ENCODE measurements at regions not wholly inside any gene's neighbourhood (a gene's known extent, or its start where the extent isn't known, plus 50 kb on each side); places are given as distances from the start of the nearest gene placed in this dataset.

GRCh38 chr10:130778166-130778545 is 533.4 kb downstream of the TCERG1L start:
- no peak for DNase-seq (ENCODE audit: low spot score)
- intact Hi-C loops (cut with DNase I), result no loop called here

GRCh38 chr10:130780763-130781162 is 530.8 kb downstream of the TCERG1L start:
- intact Hi-C loops (cut with DNase I), result no loop called here
- DNase-seq (ENCODE audit: low spot score), result no peak

- intact Hi-C loops (cut with DNase I), result no loop called here
- no peak for DNase-seq (ENCODE audit: low spot score)
These were observed 530.3 kb downstream of the TCERG1L start for GRCh38 chr10:130781206-130781605.

GRCh38 chr10:130781623-130782022 is 529.9 kb downstream of the TCERG1L start:
- no peak for DNase-seq (ENCODE audit: low spot score)

GRCh38 chr10:130782467-130782866 is 529.1 kb downstream of the TCERG1L start:
- intact Hi-C loops (cut with DNase I), result no loop called here
- no peak for DNase-seq (ENCODE audit: low spot score)

More at GRCh38 chr10:130781623-130782022, 529.9 kb downstream of the TCERG1L start:
- intact Hi-C loops (cut with DNase I), result no loop called here

- DNase-seq (ENCODE audit: low spot score), result no peak
- intact Hi-C loops (cut with DNase I), result no loop called here
These were observed 527.2 kb downstream of the TCERG1L start for GRCh38 chr10:130784326-130784725.

GRCh38 chr10:130786365-130786966 is 525.1 kb downstream of the TCERG1L start:
- intact Hi-C loops (cut with DNase I), result no loop called here
- no peak for DNase-seq (ENCODE audit: low spot score)

- intact Hi-C loops (cut with DNase I), result no loop called here
- DNase-seq (ENCODE audit: low spot score), result no peak
These were observed 524.3 kb downstream of the TCERG1L start for GRCh38 chr10:130787243-130787642.

GRCh38 chr10:130787821-130788220 is 523.7 kb downstream of the TCERG1L start:
- intact Hi-C loops (cut with DNase I), result no loop called here
- DNase-seq (ENCODE audit: low spot score), result no peak

GRCh38 chr10:130790339-130790738 is 521.2 kb downstream of the TCERG1L start:
- intact Hi-C loops (cut with DNase I), result no loop called here
- DNase-seq (ENCODE audit: low spot score), result no peak

- intact Hi-C loops (cut with DNase I), result no loop called here
- DNase-seq (ENCODE audit: low spot score), result no peak
These were observed 519.2 kb downstream of the TCERG1L start for GRCh38 chr10:130792096-130792845.

GRCh38 chr10:130795819-130796218 is 515.7 kb downstream of the TCERG1L start:
- no peak for DNase-seq (ENCODE audit: low spot score)
- intact Hi-C loops (cut with DNase I), result no loop called here

GRCh38 chr10:130799532-130799931 is 512.0 kb downstream of the TCERG1L start:
- no peak for DNase-seq (ENCODE audit: low spot score)
- intact Hi-C loops (cut with DNase I), result no loop called here

- intact Hi-C loops (cut with DNase I), result no loop called here
- DNase-seq (ENCODE audit: low spot score), result no peak
These were observed 511.2 kb downstream of the TCERG1L start for GRCh38 chr10:130800281-130800680.

- peak; percentile 46 for DNase-seq (ENCODE audit: low spot score)
- intact Hi-C loops (cut with DNase I), result no loop called here
These were observed 510.2 kb downstream of the TCERG1L start for GRCh38 chr10:130801276-130801675.

GRCh38 chr10:130801784-130802183 is 509.7 kb downstream of the TCERG1L start:
- intact Hi-C loops (cut with DNase I), result no loop called here
- peak; percentile 63 for DNase-seq (ENCODE audit: low spot score)

- DNase-seq (ENCODE audit: low spot score), result no peak
- intact Hi-C loops (cut with DNase I), result no loop called here
These were observed 509.2 kb downstream of the TCERG1L start for GRCh38 chr10:130802301-130802700.

- peak; percentile 71 for DNase-seq (ENCODE audit: low spot score)
- intact Hi-C loops (cut with DNase I), result no loop called here
These were observed 507.2 kb downstream of the TCERG1L start for GRCh38 chr10:130804281-130804680.

GRCh38 chr10:130804778-130805634 is 506.5 kb downstream of the TCERG1L start:
- peak; percentile 43 for DNase-seq (ENCODE audit: low spot score)
- intact Hi-C loops (cut with DNase I), result no loop called here

GRCh38 chr10:130805635-130806030 is 505.9 kb downstream of the TCERG1L start:
- no peak for DNase-seq (ENCODE audit: low spot score)
- intact Hi-C loops (cut with DNase I), result no loop called here
